CD4-positive, alpha-beta T cell treated with Interferon alpha-2 for 1 hour (primary cell): ENCODE measurements at regions not wholly inside any gene's neighbourhood (a gene's known extent, or its start where the extent isn't known, plus 50 kb on each side); places are given as distances from the start of the nearest gene placed in this dataset.
"Not testable (repeated sequence)": the region's sequence is repeated elsewhere in the genome, so short reads cannot be mapped to it uniquely, and the experiment has no call there.

Experiments
- DNase-seq, 2 donors: peaks; one replicate each; pipeline ENCODE4 v3.0.0-alpha.2; 2020 to 2022

GRCh38 chr1:30008998-30009657 is 714.3 kb downstream of the MATN1 start:
- DNase-seq, result no peak

GRCh38 chr1:30008372-30008997 is 714.9 kb downstream of the MATN1 start:
- no peak for DNase-seq

GRCh38 chr1:30005972-30006619 is 717.3 kb downstream of the MATN1 start:
- DNase-seq, result no peak

- DNase-seq, result no peak
These were observed 721.7 kb downstream of the MATN1 start for GRCh38 chr1:30001732-30002039.

GRCh38 chr1:30001011-30001731 is 722.2 kb downstream of the MATN1 start:
- no peak for DNase-seq

- no peak for DNase-seq
These were observed 723.1 kb downstream of the MATN1 start for GRCh38 chr1:30000266-30000665.

GRCh38 chr1:29999595-29999994 is 723.8 kb downstream of the MATN1 start:
- no peak for DNase-seq

- DNase-seq, result no peak
These were observed 724.7 kb downstream of the MATN1 start for GRCh38 chr1:29998686-29999085.

GRCh38 chr1:29997818-29998217 is 725.6 kb downstream of the MATN1 start:
- not testable (repeated sequence) for DNase-seq

GRCh38 chr1:29993950-29994349 is 729.4 kb downstream of the MATN1 start:
- DNase-seq, result no peak

- no peak for DNase-seq
These were observed 731.6 kb downstream of the MATN1 start for GRCh38 chr1:29991815-29992214.

- no peak for DNase-seq
These were observed 732.4 kb downstream of the MATN1 start for GRCh38 chr1:29991025-29991424.

GRCh38 chr1:29990304-29990703 is 733.1 kb downstream of the MATN1 start:
- DNase-seq, result no peak

- no peak for DNase-seq
These were observed 736.4 kb downstream of the MATN1 start for GRCh38 chr1:29986986-29987385.

GRCh38 chr1:29985606-29985945 is 737.8 kb downstream of the MATN1 start:
- no peak for DNase-seq

GRCh38 chr1:29984862-29985605 is 738.4 kb downstream of the MATN1 start:
- DNase-seq, result no peak

- no peak for DNase-seq
These were observed 739.1 kb downstream of the MATN1 start for GRCh38 chr1:29984166-29984861.

- DNase-seq, result no peak
These were observed 740.1 kb downstream of the MATN1 start for GRCh38 chr1:29983321-29983720.

- DNase-seq, result no peak
These were observed 741.7 kb downstream of the MATN1 start for GRCh38 chr1:29981586-29982239.

- no peak for DNase-seq
These were observed 741.2 kb downstream of the PTPRU start for GRCh38 chr1:29977550-29977949.

- DNase-seq, result no peak
These were observed 738.8 kb downstream of the PTPRU start for GRCh38 chr1:29975036-29975694.
